ENCODE measurements at regions not wholly inside any gene's neighbourhood (a gene's known extent, or its start where the extent isn't known, plus 50 kb on each side); places are given as distances from the start of the nearest gene placed in this dataset.

DNA sequence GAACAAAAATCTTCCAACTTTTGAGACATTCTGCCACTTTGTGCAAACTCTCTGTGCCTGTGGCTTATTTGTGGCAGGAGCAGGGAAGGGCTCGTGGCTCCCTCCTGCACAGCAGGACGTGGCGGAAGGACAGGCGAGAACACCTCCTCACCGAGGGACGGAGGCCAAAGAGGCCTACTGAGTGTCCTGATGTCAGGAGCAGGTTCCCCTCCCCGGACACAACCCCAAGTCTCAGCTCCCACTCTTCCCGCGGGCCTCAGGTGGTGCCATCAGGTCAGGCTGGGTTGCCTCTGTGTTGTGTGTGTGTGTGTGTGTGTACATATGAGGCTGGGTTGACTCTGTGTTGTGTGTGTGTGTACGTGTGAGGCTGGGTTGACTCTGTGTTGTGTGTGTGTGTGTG is 136.8 kb upstream of the LPCAT1 start:
- ChIA-PET RAD21 (ENCODE audit: unreplicated experiment) (no interaction called here), POLR2A (no interaction called here), SMC1A (ENCODE audit: uncharacterized antibody, unreplicated experiment) (no interaction called here), CTCF (interaction anchor here (0.9 kb wide), 1 partner anchor 14 kb away, joined by 3 read pairs; no protein-coding TSS in a partner anchor)
- H3K9ac ChIP-seq (ENCODE audit: control insufficient read depth, insufficient read depth, low read length): no peak overlapping the region
- H3K27me3 ChIP-seq (replicated peaks in 1 of 2; ENCODE audit: control insufficient read depth in 2 of 2, insufficient read depth in 2 of 2, low read length in 1 of 2): peaks cover 0 to 5% of the 10 kb centered on the region in 2 experiments; a peak in 2 of 4 replicates
- ATAC-seq: no peak
- H3K79me2 ChIP-seq (ENCODE audit: control insufficient read depth, insufficient read depth, low read length): no peaks in the 10 kb centered on the region
- H3K27ac ChIP-seq (ENCODE audit: control insufficient read depth, insufficient read depth): no peak overlapping the region
- no peak overlapping the region for H3K4me3 ChIP-seq
- no peaks in the 10 kb centered on the region for H3K9me3 ChIP-seq (replicated peaks; ENCODE audit: control insufficient read depth, insufficient read depth, low read length)
- no peak overlapping the region for H3K4me2 ChIP-seq (ENCODE audit: control insufficient read depth, insufficient read depth)
- no peak for TF ChIP-seq BHLHE40 (IDR thresholded peaks at IDR 0.05; ENCODE audit: borderline replicate concordance in 1 of 2, low read depth in 2 of 2, low read length in 1 of 2)
- no peak for TF ChIP-seq DPF2 (IDR thresholded peaks at IDR 0.05)
- TF ChIP-seq TCF7 (IDR thresholded peaks at IDR 0.05; ENCODE audit: borderline replicate concordance): no peak
- no peak for TF ChIP-seq CBX3 (IDR thresholded peaks at IDR 0.05; ENCODE audit: borderline replicate concordance, low read depth)
- TF ChIP-seq HCFC1 (IDR thresholded peaks at IDR 0.05; ENCODE audit: low read length): no peak
- TF ChIP-seq SMAD5 (IDR thresholded peaks at IDR 0.05; ENCODE audit: low read depth): no peak
- no peak for TF ChIP-seq TAF1 (IDR thresholded peaks at IDR 0.05; ENCODE audit: borderline replicate concordance, low read depth, low read length)
- no peak for DNase-seq (ENCODE audit: low read depth, low spot score)
- no peaks in the 10 kb centered on the region for H3K4me1 ChIP-seq (ENCODE audit: control insufficient read depth, insufficient read depth, low read length)
- H4K20me1 ChIP-seq (ENCODE audit: control insufficient read depth, insufficient read depth): no peaks in the 10 kb centered on the region
- intact Hi-C loops (cut with micrococcal nuclease; ENCODE audit: unreplicated experiment) (no loop called here), in situ Hi-C loops (cut with MboI) (no loop called here)
- WGBS (ENCODE audit: insufficient coverage, insufficient replicate concordance, low lambda C conversion rate, missing lambda C conversion rate): 35% methylated on average over 10 of the region's 10 CpGs
- no peaks in the 10 kb centered on the region for H3K36me3 ChIP-seq (ENCODE audit: control insufficient read depth in 2 of 2, insufficient read depth in 2 of 2, low read length in 1 of 2)
- no peak for FAIRE-seq
- H2AFZ ChIP-seq (ENCODE audit: control insufficient read depth, low read depth, low read length): no peak overlapping the region
- no TSS peak for BruUV-seq (replicated peaks)

- ATAC-seq (no peak), DNase-seq (ENCODE audit: low read depth, low spot score) (no peak), FAIRE-seq (no peak)
- in situ Hi-C loops (cut with MboI): no loop called here
- Histone ChIP-seq H3K9me3 (replicated peaks; ENCODE audit: control insufficient read depth, insufficient read depth, low read length) (no peaks in the 10 kb centered on the region), H3K4me3 (no peak overlapping the region), H2AFZ (ENCODE audit: control insufficient read depth, low read depth, low read length) (no peak overlapping the region), H3K9ac (ENCODE audit: control insufficient read depth, insufficient read depth, low read length) (no peak overlapping the region), H4K20me1 (ENCODE audit: control insufficient read depth, insufficient read depth) (no peaks in the 10 kb centered on the region), H3K4me1 (ENCODE audit: control insufficient read depth, insufficient read depth, low read length) (no peaks in the 10 kb centered on the region), H3K4me2 (ENCODE audit: control insufficient read depth, insufficient read depth) (no peak overlapping the region), H3K27ac (ENCODE audit: control insufficient read depth, insufficient read depth) (no peak overlapping the region), H3K79me2 (ENCODE audit: control insufficient read depth, insufficient read depth, low read length) (no peaks in the 10 kb centered on the region), H3K27me3 (replicated peaks in 1 of 2; ENCODE audit: control insufficient read depth in 2 of 2, insufficient read depth in 2 of 2, low read length in 1 of 2) (peaks cover 0 to 5% of the 10 kb centered on the region in 2 experiments; a peak in 2 of 4 replicates), H3K36me3 (ENCODE audit: control insufficient read depth in 2 of 2, insufficient read depth in 2 of 2, low read length in 1 of 2) (no peaks in the 10 kb centered on the region)
- ChIA-PET SMC1A (ENCODE audit: uncharacterized antibody, unreplicated experiment) (no interaction called here), RAD21 (ENCODE audit: unreplicated experiment) (no interaction called here), POLR2A (no interaction called here), CTCF (no interaction called here)
- WGBS (ENCODE audit: insufficient coverage, insufficient replicate concordance, low lambda C conversion rate, missing lambda C conversion rate): 64% methylated on average over 15 of the region's 17 CpGs
- BruUV-seq (replicated peaks): no TSS peak
- intact Hi-C loops (cut with micrococcal nuclease; ENCODE audit: unreplicated experiment): no loop called here
- TF ChIP-seq, protein P1, sequence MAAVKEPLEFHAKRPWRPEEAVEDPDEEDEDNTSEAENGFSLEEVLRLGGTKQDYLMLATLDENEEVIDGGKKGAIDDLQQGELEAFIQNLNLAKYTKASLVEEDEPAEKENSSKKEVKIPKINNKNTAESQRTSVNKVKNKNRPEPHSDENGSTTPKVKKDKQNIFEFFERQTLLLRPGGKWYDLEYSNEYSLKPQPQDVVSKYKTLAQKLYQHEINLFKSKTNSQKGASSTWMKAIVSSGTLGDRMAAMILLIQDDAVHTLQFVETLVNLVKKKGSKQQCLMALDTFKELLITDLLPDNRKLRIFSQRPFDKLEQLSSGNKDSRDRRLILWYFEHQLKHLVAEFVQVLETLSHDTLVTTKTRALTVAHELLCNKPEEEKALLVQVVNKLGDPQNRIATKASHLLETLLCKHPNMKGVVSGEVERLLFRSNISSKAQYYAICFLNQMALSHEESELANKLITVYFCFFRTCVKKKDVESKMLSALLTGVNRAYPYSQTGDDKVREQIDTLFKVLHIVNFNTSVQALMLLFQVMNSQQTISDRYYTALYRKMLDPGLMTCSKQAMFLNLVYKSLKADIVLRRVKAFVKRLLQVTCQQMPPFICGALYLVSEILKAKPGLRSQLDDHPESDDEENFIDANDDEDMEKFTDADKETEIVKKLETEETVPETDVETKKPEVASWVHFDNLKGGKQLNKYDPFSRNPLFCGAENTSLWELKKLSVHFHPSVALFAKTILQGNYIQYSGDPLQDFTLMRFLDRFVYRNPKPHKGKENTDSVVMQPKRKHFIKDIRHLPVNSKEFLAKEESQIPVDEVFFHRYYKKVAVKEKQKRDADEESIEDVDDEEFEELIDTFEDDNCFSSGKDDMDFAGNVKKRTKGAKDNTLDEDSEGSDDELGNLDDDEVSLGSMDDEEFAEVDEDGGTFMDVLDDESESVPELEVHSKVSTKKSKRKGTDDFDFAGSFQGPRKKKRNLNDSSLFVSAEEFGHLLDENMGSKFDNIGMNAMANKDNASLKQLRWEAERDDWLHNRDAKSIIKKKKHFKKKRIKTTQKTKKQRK (IDR thresholded peaks at IDR 0.05; ENCODE audit: low read depth, low read length): no peak
- TF ChIP-seq, protein P2, sequence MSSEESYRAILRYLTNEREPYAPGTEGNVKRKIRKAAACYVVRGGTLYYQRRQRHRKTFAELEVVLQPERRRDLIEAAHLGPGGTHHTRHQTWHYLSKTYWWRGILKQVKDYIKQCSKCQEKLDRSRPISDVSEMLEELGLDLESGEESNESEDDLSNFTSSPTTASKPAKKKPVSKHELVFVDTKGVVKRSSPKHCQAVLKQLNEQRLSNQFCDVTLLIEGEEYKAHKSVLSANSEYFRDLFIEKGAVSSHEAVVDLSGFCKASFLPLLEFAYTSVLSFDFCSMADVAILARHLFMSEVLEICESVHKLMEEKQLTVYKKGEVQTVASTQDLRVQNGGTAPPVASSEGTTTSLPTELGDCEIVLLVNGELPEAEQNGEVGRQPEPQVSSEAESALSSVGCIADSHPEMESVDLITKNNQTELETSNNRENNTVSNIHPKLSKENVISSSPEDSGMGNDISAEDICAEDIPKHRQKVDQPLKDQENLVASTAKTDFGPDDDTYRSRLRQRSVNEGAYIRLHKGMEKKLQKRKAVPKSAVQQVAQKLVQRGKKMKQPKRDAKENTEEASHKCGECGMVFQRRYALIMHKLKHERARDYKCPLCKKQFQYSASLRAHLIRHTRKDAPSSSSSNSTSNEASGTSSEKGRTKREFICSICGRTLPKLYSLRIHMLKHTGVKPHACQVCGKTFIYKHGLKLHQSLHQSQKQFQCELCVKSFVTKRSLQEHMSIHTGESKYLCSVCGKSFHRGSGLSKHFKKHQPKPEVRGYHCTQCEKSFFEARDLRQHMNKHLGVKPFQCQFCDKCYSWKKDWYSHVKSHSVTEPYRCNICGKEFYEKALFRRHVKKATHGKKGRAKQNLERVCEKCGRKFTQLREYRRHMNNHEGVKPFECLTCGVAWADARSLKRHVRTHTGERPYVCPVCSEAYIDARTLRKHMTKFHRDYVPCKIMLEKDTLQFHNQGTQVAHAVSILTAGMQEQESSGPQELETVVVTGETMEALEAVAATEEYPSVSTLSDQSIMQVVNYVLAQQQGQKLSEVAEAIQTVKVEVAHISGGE (CRISPR knock-in tag; IDR thresholded peaks at IDR 0.05): no peak
- TF ChIP-seq CBX3 (IDR thresholded peaks at IDR 0.05; ENCODE audit: borderline replicate concordance, low read depth) (no peak), ASH2L (IDR thresholded peaks at IDR 0.05; ENCODE audit: borderline replicate concordance, low read depth) (no peak), SUZ12 (IDR thresholded peaks at IDR 0.05; ENCODE audit: unreplicated experiment) (no peak), ZNF384 (IDR thresholded peaks at IDR 0.05; ENCODE audit: borderline replicate concordance, low read depth, low read length) (no peak), KDM1A (IDR thresholded peaks at IDR 0.05; ENCODE audit: borderline replicate concordance) (no peak)
Observed at GRCh38 chr5:1660001-1660400, 136.2 kb upstream of the LPCAT1 start.

Measured in GM12878 (cell line).